Osteoblast (primary cell): ENCODE measurements at regions not wholly inside any gene's neighbourhood (a gene's known extent, or its start where the extent isn't known, plus 50 kb on each side); places are given as distances from the start of the nearest gene placed in this dataset.

Experiments used
- DNase-seq: peaks from one replicate; pipeline ENCODE4 v3.0.0; 2011; ENCODE audit warnings: low spot score, mixed read lengths; ENCODE audit not compliant: insufficient read length; ENCODE audit errors: missing footprints
- H2AFZ ChIP-seq: 2 replicates; pipeline ENCODE4 v1.6.0; 2011; ENCODE audit warnings: mild to moderate bottlenecking, low read length
- H3K27ac ChIP-seq: 2 replicates; pipeline ENCODE4 v1.5.1; 2011; ENCODE audit warnings: mild to moderate bottlenecking, low read depth, low read length, moderate library complexity
- H3K27me3 ChIP-seq: 2 replicates; pipeline ENCODE4 v1.6.0; 2012; ENCODE audit warnings: mild to moderate bottlenecking, control low read depth, inconsistent platforms, low read length, moderate library complexity; ENCODE audit not compliant: insufficient read depth
- H3K36me3 ChIP-seq: 2 replicates; pipeline ENCODE4 v1.5.1; 2011; ENCODE audit warnings: mild to moderate bottlenecking, low read length, control low read depth, moderate library complexity; ENCODE audit not compliant: insufficient read depth
- H3K4me1 ChIP-seq: 2 replicates; pipeline ENCODE4 v1.5.1; 2011; ENCODE audit warnings: mild to moderate bottlenecking, low read length, control low read depth, moderate library complexity; ENCODE audit not compliant: insufficient read depth
- H3K4me2 ChIP-seq: 2 replicates; pipeline ENCODE4 v1.6.0; 2011; ENCODE audit warnings: mild to moderate bottlenecking, low read length; ENCODE audit not compliant: insufficient read depth
- H3K4me3 ChIP-seq: fragments of 200-600 bp; sonication (generic); 3 replicates; pipeline ENCODE4 v1.5.1; 2012; ENCODE audit warnings: mild to moderate bottlenecking, low read length, inconsistent platforms; ENCODE audit not compliant: insufficient read depth
- H3K79me2 ChIP-seq: 2 replicates; pipeline ENCODE4 v1.6.0; 2012; ENCODE audit warnings: mild to moderate bottlenecking, low read length, control low read depth, inconsistent platforms; ENCODE audit not compliant: insufficient read depth
- H3K9me3 ChIP-seq: 2 replicates; pipeline ENCODE4 v1.5.1; 2011; ENCODE audit warnings: low read depth, low read length, control low read depth
- H4K20me1 ChIP-seq: 2 replicates; pipeline ENCODE4 v1.6.0; 2012; ENCODE audit warnings: mild to moderate bottlenecking, low read length, control low read depth; ENCODE audit not compliant: insufficient read depth
- CTCF ChIP-seq: IDR thresholded peaks from 2 replicates; pipeline ENCODE4 v1.5.1; 2011; ENCODE audit warnings: mild to moderate bottlenecking, low read depth, low read length, moderate library complexity; ENCODE audit errors: extremely low read depth

GRCh38 chr6:16839631-16840179 is 78.4 kb upstream of the ATXN1 start:
- Histone ChIP-seq H2AFZ (no peak overlapping the region), H3K9me3 (no peaks in the 10 kb centered on the region), H3K4me2 (no peak overlapping the region), H3K36me3 (no peaks in the 10 kb centered on the region), H3K27me3 (no peaks in the 10 kb centered on the region), H3K4me1 (peaks cover 8% of the 10 kb centered on the region), H3K4me3 (no peak overlapping the region), H4K20me1 (no peaks in the 10 kb centered on the region), H3K27ac (no peak overlapping the region), H3K79me2 (no peaks in the 10 kb centered on the region)
- TF ChIP-seq CTCF, result no peak
- no peak for DNase-seq

GRCh38 chr6:16837217-16837972 is 76.1 kb upstream of the ATXN1 start:
- Histone ChIP-seq H2AFZ (peak overlapping the region; percentile 96), H3K79me2 (no peaks in the 10 kb centered on the region), H3K27me3 (no peaks in the 10 kb centered on the region), H3K27ac (no peak overlapping the region), H4K20me1 (no peaks in the 10 kb centered on the region), H3K9me3 (no peaks in the 10 kb centered on the region), H3K4me2 (peak overlapping the region; percentile 84), H3K4me3 (peak overlapping the region; percentile 64), H3K4me1 (peaks cover 8% of the 10 kb centered on the region), H3K36me3 (no peaks in the 10 kb centered on the region)
- no peak for TF ChIP-seq CTCF
- DNase-seq, result no peak

- Histone ChIP-seq H3K27me3 (no peaks in the 10 kb centered on the region), H3K4me2 (peak overlapping the region; percentile 84), H3K79me2 (no peaks in the 10 kb centered on the region), H3K36me3 (no peaks in the 10 kb centered on the region), H3K27ac (peak overlapping the region; percentile 6), H2AFZ (peak overlapping the region; percentile 96), H3K4me1 (peaks cover 8% of the 10 kb centered on the region), H3K9me3 (no peaks in the 10 kb centered on the region), H3K4me3 (peak overlapping the region; percentile 64), H4K20me1 (no peaks in the 10 kb centered on the region)
- TF ChIP-seq CTCF, result no peak
- DNase-seq, result peak; percentile 68
These were observed 75.1 kb upstream of the ATXN1 start for GRCh38 chr6:16836144-16836981.

GRCh38 chr6:16834242-16834641 is 73.0 kb upstream of the ATXN1 start:
- Histone ChIP-seq H3K36me3 (no peaks in the 10 kb centered on the region), H3K4me2 (no peak overlapping the region), H3K9me3 (no peaks in the 10 kb centered on the region), H2AFZ (no peak overlapping the region), H4K20me1 (no peaks in the 10 kb centered on the region), H3K79me2 (no peaks in the 10 kb centered on the region), H3K27me3 (no peaks in the 10 kb centered on the region), H3K4me1 (peaks cover 8% of the 10 kb centered on the region), H3K4me3 (no peak overlapping the region), H3K27ac (no peak overlapping the region)
- TF ChIP-seq CTCF, result no peak
- DNase-seq, result no peak
